Duodenal mucosa (tissue), 2 donors: ENCODE measurements at regions not wholly inside any gene's neighbourhood (a gene's known extent, or its start where the extent isn't known, plus 50 kb on each side); places are given as distances from the start of the nearest gene placed in this dataset.

Source experiments
- H3K27ac ChIP-seq: one replicate; pipeline ENCODE4 v1.7.0; 2013; ENCODE audit warnings: low read depth, low read length
- H3K27me3 ChIP-seq, 2 donors: one replicate each; pipeline ENCODE4 v1.7.0; 2013; ENCODE audit warnings: low read length in 2 of 2, control low read depth in 1 of 2; ENCODE audit not compliant: insufficient read depth in 2 of 2, control insufficient read depth in 1 of 2
- H3K36me3 ChIP-seq, 2 donors: one replicate each; pipeline ENCODE4 v1.7.0; 2013; ENCODE audit warnings: low read length in 2 of 2, control low read depth in 1 of 2; ENCODE audit not compliant: insufficient read depth in 2 of 2, control insufficient read depth in 1 of 2
- H3K4me1 ChIP-seq, 2 donors: one replicate each; pipeline ENCODE4 v1.7.0; 2013; ENCODE audit warnings: low read length in 2 of 2, control low read depth in 1 of 2; ENCODE audit not compliant: insufficient read depth in 2 of 2, control insufficient read depth in 1 of 2
- H3K4me3 ChIP-seq, 2 donors: one replicate each; pipeline ENCODE4 v1.7.0; 2013; ENCODE audit warnings: low read length in 2 of 2, low read depth in 1 of 2
- H3K9ac ChIP-seq, 2 donors: one replicate each; pipeline ENCODE4 v1.7.0; 2013; ENCODE audit warnings: low read length in 2 of 2, low read depth in 1 of 2
- H3K9me3 ChIP-seq, 2 donors: one replicate each; pipeline ENCODE4 v1.7.0; 2013; ENCODE audit warnings: low read length in 2 of 2, control low read depth in 1 of 2; ENCODE audit not compliant: control insufficient read depth in 1 of 2

DNA sequence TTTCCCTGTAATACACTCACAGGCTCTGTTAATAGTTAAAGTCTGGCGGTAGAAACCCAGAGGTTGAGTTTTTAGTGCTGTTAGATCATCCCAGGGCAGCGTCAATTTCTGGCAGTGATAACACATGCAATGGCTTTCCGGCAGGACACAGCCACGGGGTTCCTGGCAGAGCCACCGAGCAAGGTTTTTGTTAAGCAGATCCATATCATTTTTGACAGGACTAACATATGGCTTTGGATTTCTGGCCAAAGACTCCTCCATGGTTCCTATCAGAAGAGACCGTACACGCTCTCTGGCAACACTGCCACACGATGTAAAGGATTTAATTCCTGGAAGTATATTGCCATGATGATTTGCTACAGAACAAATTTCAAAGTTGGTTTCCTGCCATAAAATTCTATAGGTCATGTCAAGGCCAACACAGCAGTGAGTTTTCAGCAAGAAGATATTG lies 854.3 kb downstream of the LRRTM4 start:
- no peak overlapping the region for H3K9ac ChIP-seq
- no peak overlapping the region for H3K27ac ChIP-seq
- H3K36me3 ChIP-seq = no peaks in the 10 kb centered on the region
- H3K4me3 ChIP-seq = no peak overlapping the region
- H3K4me1 ChIP-seq = peaks cover 12 to 15% of the 10 kb centered on the region in 2 donors
- no peaks in the 10 kb centered on the region for H3K9me3 ChIP-seq
- H3K27me3 ChIP-seq = no peaks in the 10 kb centered on the region

DNA sequence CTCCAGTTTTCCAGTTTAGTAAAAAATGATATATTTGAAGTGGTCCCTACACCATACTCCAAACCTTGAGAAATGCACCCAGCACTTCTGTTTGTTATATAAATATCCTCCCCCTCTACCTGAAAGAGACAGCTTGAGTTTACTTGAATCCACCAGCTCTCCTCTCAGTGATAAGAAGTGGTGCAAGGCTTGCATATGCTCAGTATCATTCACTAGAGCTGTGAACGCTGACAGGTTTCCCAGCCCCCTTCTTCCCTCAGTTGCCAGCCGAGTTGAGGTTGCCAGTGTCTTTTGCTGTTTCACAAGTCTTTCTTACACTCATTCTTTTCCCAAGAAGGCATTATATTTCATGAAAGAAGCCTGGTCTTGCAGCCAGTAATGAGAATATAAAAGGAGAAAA lies 880.0 kb downstream of the LRRTM4 start:
- Histone ChIP-seq H3K4me1 (no peaks in the 10 kb centered on the region), H3K27ac (no peak overlapping the region), H3K36me3 (no peaks in the 10 kb centered on the region), H3K9me3 (no peaks in the 10 kb centered on the region), H3K9ac (no peak overlapping the region), H3K4me3 (no peak overlapping the region), H3K27me3 (no peaks in the 10 kb centered on the region)

- Histone ChIP-seq H3K27me3 (no peaks in the 10 kb centered on the region), H3K36me3 (no peaks in the 10 kb centered on the region), H3K4me3 (no peak overlapping the region), H3K9me3 (no peaks in the 10 kb centered on the region), H3K9ac (no peak overlapping the region), H3K27ac (no peak overlapping the region), H3K4me1 (no peaks in the 10 kb centered on the region)
These were observed 880.7 kb downstream of the LRRTM4 start for GRCh38 chr2:76641506-76641905.

GRCh38 chr2:76640905-76641304 lies 881.3 kb downstream of the LRRTM4 start:
- no peaks in the 10 kb centered on the region for H3K4me1 ChIP-seq
- no peak overlapping the region for H3K27ac ChIP-seq
- H3K27me3 ChIP-seq = no peaks in the 10 kb centered on the region
- no peaks in the 10 kb centered on the region for H3K9me3 ChIP-seq
- no peak overlapping the region for H3K9ac ChIP-seq
- no peak overlapping the region for H3K4me3 ChIP-seq
- H3K36me3 ChIP-seq = no peaks in the 10 kb centered on the region

DNA sequence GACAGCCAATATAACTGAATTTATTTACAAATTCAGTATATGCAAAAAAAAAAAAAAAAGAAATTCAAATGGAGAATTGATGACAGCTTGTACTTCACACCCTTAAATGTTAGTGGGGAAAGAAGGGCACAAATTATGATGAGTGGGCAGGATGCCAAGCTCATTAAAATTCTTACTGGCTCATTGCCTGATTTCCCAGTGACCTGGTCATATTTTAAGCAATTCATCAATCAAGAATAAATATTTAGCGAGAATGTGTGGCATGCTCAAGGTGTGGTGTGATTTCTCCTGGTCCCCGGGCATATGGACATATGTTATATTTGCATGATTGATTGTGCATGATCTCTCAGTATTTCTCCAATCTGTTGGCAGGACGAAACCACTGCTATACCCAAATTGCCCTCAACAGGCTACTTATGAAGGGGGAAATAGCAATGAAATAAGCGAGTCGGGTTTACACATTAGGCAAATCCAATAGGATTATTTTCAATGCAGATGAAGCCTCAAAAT lies 883.0 kb downstream of the LRRTM4 start:
- no peaks in the 10 kb centered on the region for H3K4me1 ChIP-seq
- no peaks in the 10 kb centered on the region for H3K36me3 ChIP-seq
- H3K27me3 ChIP-seq = no peaks in the 10 kb centered on the region
- H3K9ac ChIP-seq = no peak overlapping the region
- no peaks in the 10 kb centered on the region for H3K9me3 ChIP-seq
- H3K4me3 ChIP-seq = no peak overlapping the region
- no peak overlapping the region for H3K27ac ChIP-seq

- Histone ChIP-seq H3K27ac (no peak overlapping the region), H3K4me3 (no peak overlapping the region), H3K9ac (no peak overlapping the region), H3K9me3 (no peaks in the 10 kb centered on the region), H3K27me3 (no peaks in the 10 kb centered on the region), H3K36me3 (no peaks in the 10 kb centered on the region), H3K4me1 (no peaks in the 10 kb centered on the region)
These were observed 888.8 kb downstream of the LRRTM4 start for GRCh38 chr2:76633276-76633921.

- no peak overlapping the region for H3K27ac ChIP-seq
- H3K4me3 ChIP-seq = no peak overlapping the region
- H3K4me1 ChIP-seq = no peaks in the 10 kb centered on the region
- no peaks in the 10 kb centered on the region for H3K9me3 ChIP-seq
- no peaks in the 10 kb centered on the region for H3K36me3 ChIP-seq
- no peaks in the 10 kb centered on the region for H3K27me3 ChIP-seq
- H3K9ac ChIP-seq = no peak overlapping the region
These were observed 897.1 kb downstream of the LRRTM4 start for GRCh38 chr2:76625101-76625500.

GRCh38 chr2:76613330-76613729 lies 902.6 kb upstream of the GCFC2 start:
- Histone ChIP-seq H3K27ac (no peak overlapping the region), H3K4me1 (no peaks in the 10 kb centered on the region), H3K4me3 (no peak overlapping the region)

GRCh38 chr2:76612764-76613163 lies 902.0 kb upstream of the GCFC2 start:
- Histone ChIP-seq H3K9ac (no peak overlapping the region), H3K27me3 (no peaks in the 10 kb centered on the region), H3K27ac (no peak overlapping the region), H3K4me1 (no peaks in the 10 kb centered on the region), H3K36me3 (no peaks in the 10 kb centered on the region), H3K9me3 (no peaks in the 10 kb centered on the region), H3K4me3 (no peak overlapping the region)

More at GRCh38 chr2:76613330-76613729, 902.6 kb upstream of the GCFC2 start:
- Histone ChIP-seq H3K36me3 (no peaks in the 10 kb centered on the region), H3K27me3 (no peaks in the 10 kb centered on the region), H3K9me3 (no peaks in the 10 kb centered on the region), H3K9ac (no peak overlapping the region)

GRCh38 chr2:76610451-76610850 lies 899.7 kb upstream of the GCFC2 start:
- Histone ChIP-seq H3K36me3 (no peaks in the 10 kb centered on the region), H3K27ac (no peak overlapping the region), H3K9ac (no peak overlapping the region), H3K27me3 (no peaks in the 10 kb centered on the region), H3K4me1 (no peaks in the 10 kb centered on the region), H3K4me3 (no peak overlapping the region), H3K9me3 (no peaks in the 10 kb centered on the region)
